ENCODE measurements at regions not wholly inside any gene's neighbourhood (a gene's known extent, or its start where the extent isn't known, plus 50 kb on each side); places are given as distances from the start of the nearest gene placed in this dataset.

DNA sequence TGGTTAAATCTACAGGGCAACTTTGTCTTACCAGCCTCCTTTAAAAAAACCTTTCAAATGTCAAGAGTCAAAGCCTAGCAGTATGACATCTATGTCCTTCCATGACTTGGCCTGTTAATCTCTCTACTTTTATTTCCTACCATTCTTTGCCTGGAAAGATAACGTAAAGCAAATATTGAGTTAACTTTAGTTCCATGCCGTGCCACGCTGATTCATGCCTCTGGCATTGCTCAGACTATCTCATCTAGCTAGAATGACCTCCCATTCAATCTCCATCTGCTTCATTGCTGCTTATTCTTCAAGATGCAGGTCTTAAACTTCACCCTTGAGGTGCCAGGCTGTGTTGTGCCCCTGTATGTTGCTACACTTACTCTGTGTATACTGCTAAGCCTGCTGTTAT is 729.8 kb downstream of the EFNA5 start:
- ChIA-PET POLR2A (no interaction called here), CTCF (no interaction called here)
- TF ChIP-seq LEF1 (IDR thresholded peaks at IDR 0.05; ENCODE audit: borderline replicate concordance), result no peak
- TF ChIP-seq SUZ12 (IDR thresholded peaks at IDR 0.05), result no peak
- TF ChIP-seq ELF4 (IDR thresholded peaks at IDR 0.05), result no peak
- TF ChIP-seq SP1 (IDR thresholded peaks at IDR 0.05), result no peak
- TF ChIP-seq HDGF (IDR thresholded peaks at IDR 0.05; ENCODE audit: borderline replicate concordance), result no peak
- no peak for TF ChIP-seq TARDBP (IDR thresholded peaks at IDR 0.05)
- no peak for TF ChIP-seq L3MBTL2 (conservative IDR thresholded peaks at IDR 0.05)
- TF ChIP-seq ZNF384 (IDR thresholded peaks at IDR 0.05), result no peak
- no peak for TF ChIP-seq NFRKB (IDR thresholded peaks at IDR 0.05)
- no peak for TF ChIP-seq FOXA1 (IDR thresholded peaks at IDR 0.05)
- TF ChIP-seq CTBP1 (IDR thresholded peaks at IDR 0.05; ENCODE audit: borderline replicate concordance), result no peak
- TF ChIP-seq FOXM1 (IDR thresholded peaks at IDR 0.05; ENCODE audit: borderline replicate concordance), result no peak
- TF ChIP-seq ARNT (IDR thresholded peaks at IDR 0.05), result no peak
- TF ChIP-seq BHLHE40 (IDR thresholded peaks at IDR 0.05; ENCODE audit: borderline replicate concordance), result no peak
- TF ChIP-seq FOXK2 (IDR thresholded peaks at IDR 0.05), result no peak
- TF ChIP-seq PKNOX1 (IDR thresholded peaks at IDR 0.05), result no peak
- DNase-seq (ENCODE audit: extremely low spot score), result no peak

DNA sequence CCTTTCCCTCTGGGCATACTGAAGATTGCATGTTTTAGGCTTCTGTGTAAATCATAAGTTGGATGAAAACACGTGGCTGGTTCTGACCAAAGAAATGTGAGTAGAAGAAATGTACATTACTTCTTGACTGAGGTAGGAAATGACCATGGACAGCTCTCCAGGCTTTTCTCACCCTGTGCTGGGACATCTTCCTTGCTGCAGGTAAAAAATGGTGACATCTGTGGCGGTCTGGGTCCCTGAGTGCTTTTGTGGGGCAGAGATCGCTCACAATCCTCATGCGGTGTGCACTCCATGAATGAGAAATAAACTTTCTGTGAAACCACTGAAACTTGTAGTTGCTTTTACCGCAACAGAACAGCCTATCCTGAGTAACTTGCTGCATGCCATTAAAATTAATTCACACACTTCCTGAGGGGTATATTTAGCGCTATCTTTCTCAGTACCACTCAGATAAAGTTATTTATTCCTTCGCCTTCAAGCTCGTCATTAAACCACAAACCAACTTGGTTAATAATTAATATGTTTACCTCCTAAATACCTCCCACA is 730.4 kb downstream of the EFNA5 start:
- ChIA-PET CTCF (no interaction called here), POLR2A (no interaction called here)
- TF ChIP-seq SUZ12 (IDR thresholded peaks at IDR 0.05), result no peak
- no peak for TF ChIP-seq FOXA1 (IDR thresholded peaks at IDR 0.05)
- TF ChIP-seq LEF1 (IDR thresholded peaks at IDR 0.05; ENCODE audit: borderline replicate concordance), result no peak
- no peak for TF ChIP-seq NFRKB (IDR thresholded peaks at IDR 0.05)
- TF ChIP-seq FOXK2 (IDR thresholded peaks at IDR 0.05), result no peak
- TF ChIP-seq ZNF384 (IDR thresholded peaks at IDR 0.05), result no peak
- TF ChIP-seq ELF4 (IDR thresholded peaks at IDR 0.05), result no peak
- TF ChIP-seq CTBP1 (IDR thresholded peaks at IDR 0.05; ENCODE audit: borderline replicate concordance), result no peak
- DNase-seq (ENCODE audit: extremely low spot score), result no peak

DNA sequence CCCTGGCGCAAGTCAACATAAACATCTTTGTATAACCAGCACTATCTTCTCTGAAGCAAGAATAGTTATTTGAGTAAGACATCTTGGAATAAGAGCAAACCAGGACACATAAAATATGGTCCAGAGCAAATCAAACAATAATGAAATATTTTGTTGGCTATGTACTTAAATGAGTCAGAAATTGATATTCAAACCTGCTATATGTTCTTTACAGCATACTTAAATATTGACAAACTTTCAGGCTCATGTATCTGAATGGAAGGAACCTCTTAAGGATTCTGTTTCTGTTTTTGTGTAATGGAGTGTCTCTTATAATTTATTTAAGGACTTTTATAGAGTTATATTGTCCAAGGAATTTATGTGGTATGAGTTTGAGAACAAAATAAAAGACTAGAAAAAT is 747.3 kb downstream of the EFNA5 start:
- TF ChIP-seq FOXA1 (IDR thresholded peaks at IDR 0.05) (no peak), ELF4 (IDR thresholded peaks at IDR 0.05) (no peak), NFRKB (IDR thresholded peaks at IDR 0.05) (no peak), ARNT (IDR thresholded peaks at IDR 0.05) (no peak), CTBP1 (IDR thresholded peaks at IDR 0.05; ENCODE audit: borderline replicate concordance) (no peak), SP1 (IDR thresholded peaks at IDR 0.05) (no peak), PKNOX1 (IDR thresholded peaks at IDR 0.05) (no peak), HDGF (IDR thresholded peaks at IDR 0.05; ENCODE audit: borderline replicate concordance) (no peak), LEF1 (IDR thresholded peaks at IDR 0.05; ENCODE audit: borderline replicate concordance) (no peak), SUZ12 (IDR thresholded peaks at IDR 0.05) (no peak)
- ChIA-PET POLR2A (no interaction called here), CTCF (no interaction called here)
- no peak for DNase-seq (ENCODE audit: extremely low spot score)

GRCh38 chr5:106921567-106921966 is 749.2 kb downstream of the EFNA5 start:
- CTCF ChIA-PET, result no interaction called here
- no peak for TF ChIP-seq FOXA1 (IDR thresholded peaks at IDR 0.05)
- TF ChIP-seq SUZ12 (IDR thresholded peaks at IDR 0.05), result no peak
- no peak for TF ChIP-seq LEF1 (IDR thresholded peaks at IDR 0.05; ENCODE audit: borderline replicate concordance)
- no peak for TF ChIP-seq PKNOX1 (IDR thresholded peaks at IDR 0.05)
- TF ChIP-seq CTBP1 (IDR thresholded peaks at IDR 0.05; ENCODE audit: borderline replicate concordance), result no peak
- no peak for TF ChIP-seq L3MBTL2 (conservative IDR thresholded peaks at IDR 0.05)
- no peak for TF ChIP-seq TARDBP (IDR thresholded peaks at IDR 0.05)
- no peak for TF ChIP-seq SP1 (IDR thresholded peaks at IDR 0.05)
- TF ChIP-seq FOXK2 (IDR thresholded peaks at IDR 0.05), result no peak
- TF ChIP-seq ARNT (IDR thresholded peaks at IDR 0.05), result no peak
- no peak for TF ChIP-seq ELF4 (IDR thresholded peaks at IDR 0.05)
- TF ChIP-seq ZNF384 (IDR thresholded peaks at IDR 0.05), result no peak
- POLR2A ChIA-PET, result no interaction called here

DNA sequence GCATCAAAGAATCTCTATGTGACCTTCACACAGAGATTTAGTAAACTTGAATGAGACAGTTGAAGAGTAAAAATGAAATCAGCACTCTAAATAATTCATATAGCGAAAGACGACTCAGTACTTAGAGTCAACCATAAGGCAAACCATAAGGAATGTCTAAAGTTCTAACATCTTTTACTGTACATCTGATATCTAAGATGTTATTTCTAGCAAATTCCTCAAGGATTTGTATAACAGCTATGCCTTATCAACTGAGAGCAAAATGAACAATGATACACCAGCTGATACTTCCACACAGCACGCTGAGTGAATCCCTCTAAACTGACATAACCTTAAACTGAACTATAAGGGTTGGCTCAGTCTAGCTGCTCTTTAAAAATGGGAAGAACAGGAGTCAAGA is 760.3 kb downstream of the EFNA5 start:
- no peak for DNase-seq (ENCODE audit: extremely low spot score)
- POLR2A ChIA-PET, result no interaction called here
- CTCF ChIA-PET, result no interaction called here
- no peak for TF ChIP-seq PKNOX1 (IDR thresholded peaks at IDR 0.05)
- no peak for TF ChIP-seq L3MBTL2 (conservative IDR thresholded peaks at IDR 0.05)
- TF ChIP-seq FOXM1 (IDR thresholded peaks at IDR 0.05; ENCODE audit: borderline replicate concordance), result no peak
- no peak for TF ChIP-seq ZNF384 (IDR thresholded peaks at IDR 0.05)
- TF ChIP-seq LEF1 (IDR thresholded peaks at IDR 0.05; ENCODE audit: borderline replicate concordance), result no peak
- TF ChIP-seq ARNT (IDR thresholded peaks at IDR 0.05), result no peak
- no peak for TF ChIP-seq HDGF (IDR thresholded peaks at IDR 0.05; ENCODE audit: borderline replicate concordance)
- no peak for TF ChIP-seq FOXA1 (IDR thresholded peaks at IDR 0.05)
- no peak for TF ChIP-seq BHLHE40 (IDR thresholded peaks at IDR 0.05; ENCODE audit: borderline replicate concordance)
- TF ChIP-seq SUZ12 (IDR thresholded peaks at IDR 0.05), result no peak
- no peak for TF ChIP-seq SP1 (IDR thresholded peaks at IDR 0.05)
- TF ChIP-seq ELF4 (IDR thresholded peaks at IDR 0.05), result no peak
- TF ChIP-seq FOXK2 (IDR thresholded peaks at IDR 0.05), result no peak

More at GRCh38 chr5:106921567-106921966, 749.2 kb downstream of the EFNA5 start:
- no peak for DNase-seq (ENCODE audit: extremely low spot score)

DNA sequence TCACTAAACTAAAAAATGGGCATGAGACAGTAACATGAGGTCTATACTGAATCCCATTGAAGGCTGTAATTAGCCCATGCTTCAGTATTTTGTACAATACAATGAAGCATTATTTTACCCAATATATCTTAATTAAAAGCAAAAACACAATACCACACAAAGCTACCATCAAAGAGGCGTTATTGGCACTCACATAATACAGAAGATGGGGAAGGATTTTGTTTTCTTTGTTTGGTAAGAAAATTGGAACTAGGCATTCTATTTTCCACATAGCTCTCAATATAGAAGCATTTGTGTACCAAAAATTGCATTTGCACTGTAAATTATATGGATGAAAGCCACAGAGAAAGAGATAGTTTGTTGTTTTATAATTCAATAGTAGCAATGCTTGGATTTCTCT is 761.0 kb downstream of the EFNA5 start:
- TF ChIP-seq FOXK2 (IDR thresholded peaks at IDR 0.05), result no peak
- no peak for TF ChIP-seq FOXA1 (IDR thresholded peaks at IDR 0.05)
- TF ChIP-seq ARNT (IDR thresholded peaks at IDR 0.05), result no peak
- TF ChIP-seq HDGF (IDR thresholded peaks at IDR 0.05; ENCODE audit: borderline replicate concordance), result no peak
- TF ChIP-seq CTBP1 (IDR thresholded peaks at IDR 0.05; ENCODE audit: borderline replicate concordance), result no peak
- no peak for TF ChIP-seq SP1 (IDR thresholded peaks at IDR 0.05)
- no peak for TF ChIP-seq FOXM1 (IDR thresholded peaks at IDR 0.05; ENCODE audit: borderline replicate concordance)
- TF ChIP-seq PKNOX1 (IDR thresholded peaks at IDR 0.05), result no peak
- TF ChIP-seq LEF1 (IDR thresholded peaks at IDR 0.05; ENCODE audit: borderline replicate concordance), result no peak
- no peak for TF ChIP-seq BHLHE40 (IDR thresholded peaks at IDR 0.05; ENCODE audit: borderline replicate concordance)
- TF ChIP-seq NFRKB (IDR thresholded peaks at IDR 0.05), result no peak
- no peak for TF ChIP-seq ZNF384 (IDR thresholded peaks at IDR 0.05)
- no peak for TF ChIP-seq TARDBP (IDR thresholded peaks at IDR 0.05)
- TF ChIP-seq SUZ12 (IDR thresholded peaks at IDR 0.05), result no peak
- no peak for TF ChIP-seq ELF4 (IDR thresholded peaks at IDR 0.05)
- DNase-seq (ENCODE audit: extremely low spot score), result no peak
- CTCF ChIA-PET, result no interaction called here
- POLR2A ChIA-PET, result no interaction called here

Data from HEK293T (cell line).